ENCODE measurements at regions not wholly inside any gene's neighbourhood (a gene's known extent, or its start where the extent isn't known, plus 50 kb on each side); places are given as distances from the start of the nearest gene placed in this dataset.
"Not testable (repeated sequence)": the region's sequence is repeated elsewhere in the genome, so short reads cannot be mapped to it uniquely, and the experiment has no call there.

GRCh38 chr3:166575161-166575560 is 737.9 kb upstream of the BCHE start:
- no peaks in the 10 kb centered on the region for H3K36me3 ChIP-seq (ENCODE audit: control insufficient read depth, insufficient read depth, low read length)
- ATAC-seq (no peak), DNase-seq (ENCODE audit: low read depth, low spot score) (no peak)
- in situ Hi-C loops (cut with HindIII; ENCODE audit: low pct_unique_long_range_greater_than_20kb, low sequenced_read_pairs) (no loop called here), intact Hi-C loops (cut with micrococcal nuclease; ENCODE audit: unreplicated experiment) (no loop called here)
- no TSS peak for BruUV-seq (replicated peaks)
- ChIA-PET CTCF (no interaction called here), POLR2A (no interaction called here)
- H3K9me3 ChIP-seq (ENCODE audit: control insufficient read depth, insufficient read depth, low read depth, low read length), result peaks cover 11% of the 10 kb centered on the region; the same call in 1 of the 2 replicates
- H3K27ac ChIP-seq (ENCODE audit: low read length), result no peak overlapping the region
- H3K4me1 ChIP-seq (ENCODE audit: control insufficient read depth, insufficient read depth, low read length), result no peaks in the 10 kb centered on the region
- no peaks in the 10 kb centered on the region for H3K27me3 ChIP-seq (ENCODE audit: control insufficient read depth, insufficient read depth, low read length)
- TF ChIP-seq CTCF (IDR thresholded peaks at IDR 0.05), result no peak
- no peak for TF ChIP-seq TCF7L2 (IDR thresholded peaks at IDR 0.05; ENCODE audit: low read depth, low read length)
- TF ChIP-seq REST (IDR thresholded peaks at IDR 0.05; ENCODE audit: insufficient read depth in 1 of 2, low read depth in 2 of 2, low read length in 1 of 2), result no peak
- no peak for TF ChIP-seq SIN3A (IDR thresholded peaks at IDR 0.05; ENCODE audit: borderline replicate concordance, insufficient read depth, low read depth, low read length)
- TF ChIP-seq POLR2AphosphoS5 (IDR thresholded peaks at IDR 0.05; ENCODE audit: low read depth, low read length), result no peak
- H3K4me3 ChIP-seq (ENCODE audit: low read depth in 2 of 2, low read length in 2 of 2), result no peak overlapping the region

GRCh38 chr3:166571686-166572085 is 734.5 kb upstream of the BCHE start:
- H3K27me3 ChIP-seq (ENCODE audit: control insufficient read depth, insufficient read depth, low read length); ATAC-seq; H3K27ac ChIP-seq (ENCODE audit: low read length); H3K4me1 ChIP-seq (ENCODE audit: control insufficient read depth, insufficient read depth, low read length); intact Hi-C loops (cut with micrococcal nuclease; ENCODE audit: unreplicated experiment); DNase-seq (ENCODE audit: low read depth, low spot score); POLR2A ChIA-PET; BruUV-seq (replicated peaks); H3K36me3 ChIP-seq (ENCODE audit: control insufficient read depth, insufficient read depth, low read length); H3K4me3 ChIP-seq (ENCODE audit: low read depth in 2 of 2, low read length in 2 of 2); CTCF ChIA-PET; in situ Hi-C loops (cut with HindIII; ENCODE audit: low pct_unique_long_range_greater_than_20kb, low sequenced_read_pairs): not testable (repeated sequence)
- peaks cover 11% of the 10 kb centered on the region; the same call in 1 of the 2 replicates for H3K9me3 ChIP-seq (ENCODE audit: control insufficient read depth, insufficient read depth, low read depth, low read length)

GRCh38 chr3:166570102-166570501 is 732.9 kb upstream of the BCHE start:
- ChIA-PET POLR2A (no interaction called here), CTCF (no interaction called here)
- BruUV-seq (replicated peaks), result no TSS peak
- no peaks in the 10 kb centered on the region for H3K27me3 ChIP-seq (ENCODE audit: control insufficient read depth, insufficient read depth, low read length)
- no peaks in the 10 kb centered on the region for H3K4me1 ChIP-seq (ENCODE audit: control insufficient read depth, insufficient read depth, low read length)
- peaks cover 11% of the 10 kb centered on the region; the same call in 1 of the 2 replicates for H3K9me3 ChIP-seq (ENCODE audit: control insufficient read depth, insufficient read depth, low read depth, low read length)
- H3K4me3 ChIP-seq (ENCODE audit: low read depth in 2 of 2, low read length in 2 of 2), result no peak overlapping the region
- intact Hi-C loops (cut with micrococcal nuclease; ENCODE audit: unreplicated experiment) (no loop called here), in situ Hi-C loops (cut with HindIII; ENCODE audit: low pct_unique_long_range_greater_than_20kb, low sequenced_read_pairs) (no loop called here)
- TF ChIP-seq SIN3A (IDR thresholded peaks at IDR 0.05; ENCODE audit: borderline replicate concordance, insufficient read depth, low read depth, low read length) (no peak), POLR2AphosphoS5 (IDR thresholded peaks at IDR 0.05; ENCODE audit: low read depth, low read length) (no peak), REST (IDR thresholded peaks at IDR 0.05; ENCODE audit: insufficient read depth in 1 of 2, low read depth in 2 of 2, low read length in 1 of 2) (no peak), CTCF (IDR thresholded peaks at IDR 0.05) (no peak), TCF7L2 (IDR thresholded peaks at IDR 0.05; ENCODE audit: low read depth, low read length) (no peak)
- H3K36me3 ChIP-seq (ENCODE audit: control insufficient read depth, insufficient read depth, low read length), result no peaks in the 10 kb centered on the region
- DNase-seq (ENCODE audit: low read depth, low spot score) (no peak), ATAC-seq (no peak)
- no peak overlapping the region for H3K27ac ChIP-seq (ENCODE audit: low read length)
